Iris pigment epithelial cell (primary cell): ENCODE measurements at regions not wholly inside any gene's neighbourhood (a gene's known extent, or its start where the extent isn't known, plus 50 kb on each side); places are given as distances from the start of the nearest gene placed in this dataset.
A peak's percentile ranks its signal among the peaks of the same experiment; 100 is the strongest.

ENCODE experiments used
- DNase-seq: peaks from one replicate; pipeline ENCODE4 v3.0.0-alpha.2; 2011; ENCODE audit warnings: low read depth

DNA sequence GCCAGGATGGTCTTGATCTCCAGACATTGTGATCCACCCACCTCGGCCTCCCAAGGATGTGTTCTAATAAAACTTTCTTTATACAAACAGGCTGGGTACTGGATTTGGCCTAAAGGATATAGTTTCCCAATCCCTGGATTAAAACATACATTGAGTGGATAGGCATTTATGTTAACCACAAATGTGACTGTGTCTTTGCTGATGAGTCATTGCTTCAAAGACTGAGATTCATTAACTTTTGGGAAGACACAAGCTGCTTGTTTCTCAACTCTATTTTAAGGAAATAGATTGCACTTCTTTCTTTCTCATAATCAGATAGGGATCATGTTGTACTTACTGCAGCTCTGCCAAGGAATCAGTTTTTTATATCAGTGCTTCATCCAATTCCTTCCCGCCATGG, 131.3 kb upstream of the AGA start:
- DNase-seq = peak; percentile 76

DNA sequence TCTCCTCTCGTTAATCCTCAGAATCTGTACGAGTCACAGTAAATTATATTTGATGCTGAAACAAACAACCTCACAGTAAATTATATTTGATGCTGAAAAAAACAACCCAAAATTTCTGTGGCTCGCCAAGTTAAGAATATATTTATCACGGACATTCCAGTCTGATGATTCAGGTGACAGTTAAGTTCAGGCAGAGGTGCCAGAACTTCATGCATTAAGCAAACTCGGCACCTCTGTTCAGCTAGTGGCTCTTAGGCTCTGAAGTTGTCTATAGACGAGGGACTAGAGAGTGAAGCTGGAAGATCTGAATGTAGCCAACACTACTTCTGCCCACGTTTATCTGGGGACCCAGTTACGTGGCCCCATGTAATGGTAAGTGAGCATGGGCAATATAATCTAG, 132.2 kb upstream of the AGA start:
- peak; percentile 10 for DNase-seq

DNA sequence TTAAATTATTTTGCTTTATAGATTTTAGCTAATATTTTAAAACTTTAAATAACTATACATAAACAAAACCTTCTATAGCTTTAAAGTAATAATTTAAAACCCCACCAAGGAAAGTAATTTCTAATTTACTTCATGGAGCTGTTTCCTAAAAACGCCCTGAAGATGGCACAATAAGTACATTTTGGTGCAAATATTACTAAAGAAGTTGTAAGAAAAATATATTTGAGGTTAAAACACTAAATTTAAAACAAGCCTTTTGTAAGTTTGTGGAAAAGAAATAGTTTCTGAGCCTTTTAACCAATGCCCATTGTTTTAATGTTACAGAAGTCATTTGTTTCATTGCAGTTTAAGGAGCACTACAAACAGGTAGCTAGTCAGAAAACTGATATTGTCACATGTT, 137.4 kb upstream of the AGA start:
- no peak for DNase-seq

DNA sequence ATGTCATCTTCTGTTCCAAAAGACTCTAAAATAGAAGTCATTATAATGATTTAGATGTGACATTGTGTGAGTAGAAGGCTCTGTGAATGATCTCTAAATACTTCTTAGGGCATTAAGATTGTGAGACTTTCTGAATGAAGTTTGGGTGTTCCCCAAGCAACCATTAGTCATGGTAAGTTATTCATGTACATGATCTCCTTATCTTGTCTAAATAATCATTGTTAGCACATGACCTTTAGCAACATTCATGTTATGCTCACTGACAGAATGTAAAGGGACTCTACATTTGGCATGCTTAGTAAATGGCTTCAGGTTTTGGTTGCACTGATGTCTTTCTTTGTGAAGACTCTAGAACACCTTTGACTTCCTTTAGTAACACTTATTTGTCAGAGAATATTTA, 140.8 kb upstream of the AGA start:
- DNase-seq = no peak

DNA sequence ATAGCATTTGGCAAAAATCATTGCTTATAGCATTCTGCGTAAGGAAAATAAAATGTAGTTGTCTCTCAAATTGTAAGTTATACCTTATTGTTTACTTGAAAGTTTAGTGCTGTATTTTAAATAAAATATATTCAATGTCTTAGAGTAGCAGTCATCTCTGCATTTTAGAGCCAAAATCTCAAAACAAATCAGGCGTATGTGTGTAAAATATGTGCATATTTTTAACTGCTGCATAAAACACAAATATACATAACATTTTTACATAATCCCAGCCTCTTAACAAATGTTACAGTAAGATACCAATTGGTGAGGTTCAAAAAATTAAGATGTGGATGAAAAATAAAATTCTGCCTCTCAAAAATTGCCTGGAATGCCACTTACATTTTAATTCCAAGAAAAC, 145.8 kb upstream of the AGA start:
- DNase-seq = no peak

DNA sequence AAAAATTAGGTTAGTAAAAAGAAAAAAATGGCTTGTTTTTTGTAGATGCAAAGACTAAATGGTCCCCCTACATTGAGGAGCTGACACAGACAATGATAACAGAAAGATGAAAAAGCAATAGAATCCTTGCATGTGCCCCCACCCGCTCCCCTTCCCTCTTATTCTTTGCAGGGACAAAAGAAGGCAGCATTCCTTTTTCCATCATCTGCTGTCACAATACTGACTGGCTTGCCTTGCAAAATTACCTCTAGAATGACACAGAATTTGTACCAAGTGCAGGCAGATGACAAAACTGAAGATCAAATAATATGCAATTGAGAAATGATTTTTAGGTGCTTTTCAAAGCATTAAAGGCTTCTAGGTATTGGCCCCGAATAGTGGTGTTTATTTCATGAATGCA, 153.1 kb upstream of the AGA start:
- DNase-seq = no peak

DNA sequence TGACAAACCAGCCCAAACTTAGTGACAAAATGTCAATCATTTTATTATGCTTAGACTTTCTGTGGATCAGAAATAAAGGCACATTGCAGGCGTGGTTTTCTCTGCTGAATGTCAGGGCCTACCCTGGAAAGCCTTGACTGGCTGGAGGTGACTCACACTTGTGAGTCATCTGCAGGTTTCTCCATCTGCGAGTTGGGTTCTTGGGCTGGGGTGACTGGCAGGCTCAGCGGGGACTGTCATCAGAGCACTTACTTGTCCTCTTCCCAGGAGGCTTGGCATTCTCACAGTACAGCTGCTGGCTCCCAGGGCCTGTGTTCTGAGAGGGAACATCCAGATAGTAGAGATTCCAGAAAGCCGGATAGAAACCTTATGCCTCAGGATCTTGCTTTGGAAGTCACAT, 153.8 kb upstream of the AGA start:
- DNase-seq = peak; percentile 64

DNA sequence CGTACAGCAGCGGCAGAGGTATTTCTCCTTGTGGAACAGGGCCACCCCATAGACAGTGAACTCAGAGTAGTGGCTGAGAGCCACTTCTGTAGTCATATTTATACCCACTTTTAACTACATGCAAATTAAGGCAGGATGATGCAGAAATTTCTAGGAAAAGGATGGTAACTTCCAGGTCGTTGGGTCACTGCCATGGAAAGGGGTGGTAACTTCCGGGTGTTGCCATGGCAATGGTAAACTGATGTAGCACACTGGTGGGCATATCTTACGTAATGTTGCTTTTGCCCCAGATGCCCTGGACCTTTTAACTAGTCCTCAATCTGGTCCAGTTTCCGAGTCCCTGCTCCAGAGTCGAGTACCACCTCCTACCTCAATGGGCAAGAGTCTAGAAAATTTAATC, 154.8 kb upstream of the AGA start:
- no peak for DNase-seq

DNA sequence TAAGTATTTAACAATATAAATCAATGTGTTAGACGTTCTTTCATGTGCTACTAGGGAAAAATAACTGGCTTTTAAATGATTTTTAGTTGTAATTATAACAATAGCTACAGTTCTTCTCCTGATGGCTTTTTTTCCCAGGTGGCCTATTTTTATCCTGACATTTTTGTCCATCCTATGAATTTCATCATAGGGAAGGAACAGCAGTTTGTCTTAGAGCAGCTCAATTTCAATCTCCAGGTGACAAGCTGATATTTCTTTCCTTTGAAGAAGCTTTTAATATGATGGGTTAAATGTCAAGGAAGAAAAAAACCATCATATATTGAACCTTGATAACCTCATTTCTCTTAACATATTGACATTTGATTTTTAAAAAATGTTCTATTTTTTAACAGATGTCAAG, 163.0 kb upstream of the AGA start:
- no peak for DNase-seq

DNA sequence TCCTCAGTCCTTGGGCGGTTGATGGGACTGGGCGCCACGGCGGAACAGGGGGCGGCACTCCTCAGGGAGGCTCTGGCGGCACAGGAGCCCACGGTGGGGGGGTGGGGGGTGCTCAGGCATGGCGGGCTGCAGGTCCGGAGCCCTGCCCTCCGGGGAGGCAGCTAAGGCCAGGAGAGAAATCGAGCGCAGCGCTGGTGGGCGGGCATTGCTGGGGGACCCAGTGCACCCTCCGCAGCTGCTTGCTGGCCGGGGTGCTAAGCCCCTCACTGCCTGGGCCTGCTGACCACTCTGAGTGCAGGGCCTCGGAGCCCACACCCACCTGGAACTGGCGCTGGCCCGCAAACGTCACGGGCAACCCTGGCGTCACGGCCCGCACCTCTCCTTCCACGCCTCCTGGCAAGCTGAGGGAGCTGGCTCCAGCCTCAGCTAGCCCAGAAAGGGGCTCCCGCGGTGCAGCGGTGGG, 164.9 kb upstream of the AGA start:
- DNase-seq = no peak

DNA sequence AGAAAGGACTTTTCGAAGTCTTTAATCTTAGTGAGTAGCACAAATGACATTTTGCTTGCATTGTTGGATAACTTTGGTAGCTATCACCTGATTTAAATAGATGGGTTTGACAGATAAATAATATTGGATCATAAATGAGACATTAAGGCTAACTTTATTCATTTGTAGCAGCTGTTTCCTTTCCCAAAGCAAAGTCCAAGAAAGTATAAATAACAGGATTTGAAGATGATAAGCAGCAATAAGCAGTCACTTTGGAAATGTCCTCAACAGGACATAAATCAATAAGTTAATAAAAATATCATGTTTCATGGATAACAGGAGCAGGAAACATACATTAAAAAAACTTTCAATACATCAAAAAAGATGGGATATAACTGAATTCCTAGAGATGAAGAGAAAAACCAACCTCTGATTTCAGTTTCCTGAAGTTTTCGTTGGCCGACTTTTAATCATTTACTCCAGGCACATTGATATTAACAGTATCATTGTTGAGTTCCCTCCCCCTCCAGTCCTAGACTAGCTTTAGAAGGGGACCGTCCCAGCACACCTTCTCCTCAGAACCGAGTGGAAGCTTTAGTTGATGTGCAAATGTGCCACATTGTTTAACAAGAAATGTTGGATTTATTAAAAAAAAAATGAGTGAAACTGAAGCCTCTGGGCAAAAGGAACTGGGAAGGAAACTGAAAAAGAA, 169.9 kb upstream of the AGA start:
- no peak for DNase-seq

DNA sequence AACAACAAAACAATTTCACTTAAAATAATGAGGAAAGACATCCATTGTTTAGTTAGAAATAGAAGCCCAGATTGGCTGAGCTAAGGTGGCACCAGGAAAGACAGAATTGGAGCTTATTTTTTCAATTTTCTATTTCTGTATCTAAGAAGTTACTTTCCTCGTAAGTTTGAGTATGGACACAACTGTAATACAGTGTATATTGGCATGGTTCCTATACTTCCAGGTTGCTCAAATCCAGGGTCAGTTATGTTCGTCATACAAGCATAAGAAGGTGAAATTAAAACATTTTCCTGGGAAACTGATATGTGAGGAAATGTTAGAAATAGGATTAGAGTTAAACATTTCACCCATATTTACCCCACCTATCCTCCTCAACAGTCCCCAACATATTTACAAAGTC, 170.4 kb upstream of the AGA start:
- no peak for DNase-seq

DNA sequence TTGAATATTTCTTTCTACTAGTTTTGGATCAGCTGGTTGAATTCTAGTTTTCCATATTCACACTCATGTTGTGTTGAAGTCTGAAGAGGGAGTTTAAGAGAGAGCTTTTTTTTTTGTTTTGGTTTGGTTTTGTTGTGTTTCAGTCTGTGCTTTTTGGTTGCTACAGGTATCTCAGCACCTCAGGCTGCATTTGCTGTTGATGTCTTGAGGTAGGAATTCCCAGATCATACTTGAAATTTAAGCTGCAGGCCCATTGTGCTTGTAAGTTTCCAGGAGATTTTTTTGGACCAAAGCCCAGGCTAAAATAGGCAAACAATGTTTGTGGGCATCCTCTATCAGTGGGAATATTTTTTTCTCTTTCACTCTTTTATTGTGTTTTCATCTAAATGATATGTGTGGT, 190.2 kb upstream of the AGA start:
- peak; percentile 0 for DNase-seq

DNA sequence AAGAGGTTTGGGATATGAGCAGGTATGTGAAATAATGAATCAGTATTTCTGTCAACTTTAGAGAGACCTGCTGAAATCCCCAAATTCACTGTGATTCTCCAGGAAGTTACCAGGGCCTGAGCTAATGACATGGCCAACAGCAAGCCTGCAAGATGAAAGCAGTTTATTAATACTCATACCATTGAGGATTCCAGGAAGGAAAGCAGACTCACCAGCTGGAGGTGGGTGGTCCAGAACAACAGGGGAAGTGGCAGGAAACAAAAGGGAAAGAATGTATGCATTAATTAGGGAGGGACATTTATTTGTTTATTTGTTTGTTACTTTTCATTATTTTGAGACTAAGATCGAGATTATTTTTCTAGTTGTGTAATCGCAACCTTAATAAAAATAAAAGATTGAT, 196.6 kb upstream of the AGA start:
- DNase-seq = no peak

DNA sequence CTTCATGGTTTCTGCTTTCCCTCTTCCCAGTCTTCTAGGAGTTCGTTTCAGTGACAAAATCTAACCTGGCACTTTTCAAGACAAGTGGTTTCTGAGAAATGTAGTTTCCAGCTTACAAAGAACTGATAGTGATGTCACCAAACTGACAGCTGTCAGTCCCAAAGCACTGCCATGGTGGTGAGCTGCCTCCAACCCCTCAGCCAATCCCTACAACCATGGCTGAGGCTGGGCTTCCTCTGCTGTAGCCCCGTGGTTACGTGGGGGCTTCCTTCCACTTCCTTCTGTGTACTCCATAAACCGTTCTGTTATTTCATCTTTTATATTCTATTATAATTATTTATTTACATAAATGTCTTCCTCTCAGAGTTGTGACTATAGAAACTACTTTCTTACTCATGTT, 198.6 kb upstream of the AGA start:
- no peak for DNase-seq

DNA sequence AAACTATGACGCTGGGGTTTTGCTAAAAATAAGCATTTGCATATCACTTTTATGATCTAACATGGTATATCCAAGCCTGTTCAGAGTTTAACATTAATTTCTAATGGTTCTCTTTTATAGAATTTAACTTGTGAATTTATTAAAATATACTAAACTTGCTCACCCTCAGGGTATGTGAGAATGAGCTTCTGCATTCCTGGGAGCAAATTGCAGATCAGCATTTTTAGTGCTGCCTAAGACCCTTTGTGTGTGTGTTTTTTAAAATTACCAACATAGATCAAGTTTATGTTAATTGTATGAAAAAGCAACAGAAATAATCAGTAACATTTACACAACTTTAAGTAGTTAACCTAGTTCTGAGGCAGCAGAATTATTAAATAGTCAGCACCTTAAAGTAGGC, 218.0 kb upstream of the AGA start:
- DNase-seq = no peak

DNA sequence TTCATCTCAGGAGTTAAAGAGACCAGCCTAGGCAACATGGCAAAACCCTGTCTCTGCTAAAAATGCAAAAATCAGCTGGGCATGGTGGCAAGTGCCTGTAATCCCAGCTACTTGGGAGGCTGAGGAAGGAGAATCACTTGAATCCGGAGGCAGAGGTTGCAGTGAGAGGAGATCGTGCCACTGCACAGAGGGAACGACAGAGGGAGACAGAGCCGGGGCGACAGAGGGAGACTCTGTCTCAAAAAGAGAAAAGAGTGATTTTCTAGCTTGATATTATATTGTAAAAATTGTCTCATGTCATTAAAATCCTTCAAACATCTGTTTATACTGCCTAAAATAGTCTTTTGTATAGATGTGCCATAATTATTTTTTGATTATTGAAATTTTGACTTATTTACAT, 225.4 kb upstream of the AGA start:
- no peak for DNase-seq

DNA sequence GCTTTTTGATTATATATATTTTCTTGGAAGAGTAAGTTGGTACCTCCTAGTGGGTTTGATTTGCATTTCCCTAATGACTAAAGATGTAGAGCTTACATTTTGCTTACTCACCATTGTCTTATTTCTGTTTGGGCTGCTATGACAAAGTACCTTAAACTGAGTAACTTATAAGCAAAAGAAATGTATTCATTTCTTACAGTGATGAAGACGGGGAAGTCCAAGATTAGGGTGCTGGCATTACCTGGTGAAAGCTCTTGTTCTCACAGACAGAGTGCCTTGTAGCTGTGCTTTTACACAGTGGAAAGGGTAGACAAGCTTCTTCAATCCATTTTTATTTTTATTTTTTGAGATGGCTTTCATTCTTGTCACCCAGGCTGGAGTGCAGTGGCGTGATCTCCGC, 229.2 kb upstream of the AGA start:
- DNase-seq = no peak

DNA sequence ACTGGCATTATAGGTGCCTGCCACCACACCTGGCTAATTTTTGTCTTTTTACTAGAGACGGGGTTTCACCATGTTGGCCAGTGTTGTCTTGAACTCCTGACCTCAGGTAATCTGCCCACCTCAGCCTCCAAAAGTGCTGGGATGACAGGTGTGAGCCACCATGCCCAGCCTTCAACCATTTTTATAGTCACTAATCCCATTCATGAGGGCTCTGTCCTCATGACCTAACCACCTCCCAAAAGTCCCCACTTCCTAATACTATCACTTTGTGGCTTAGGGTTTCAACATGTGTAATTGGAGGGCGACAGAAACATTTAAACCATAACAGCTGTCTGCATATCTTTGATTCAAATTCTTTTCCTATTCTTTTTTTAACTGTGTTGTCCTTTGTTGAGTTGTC, 229.6 kb upstream of the AGA start:
- no peak for DNase-seq

DNA sequence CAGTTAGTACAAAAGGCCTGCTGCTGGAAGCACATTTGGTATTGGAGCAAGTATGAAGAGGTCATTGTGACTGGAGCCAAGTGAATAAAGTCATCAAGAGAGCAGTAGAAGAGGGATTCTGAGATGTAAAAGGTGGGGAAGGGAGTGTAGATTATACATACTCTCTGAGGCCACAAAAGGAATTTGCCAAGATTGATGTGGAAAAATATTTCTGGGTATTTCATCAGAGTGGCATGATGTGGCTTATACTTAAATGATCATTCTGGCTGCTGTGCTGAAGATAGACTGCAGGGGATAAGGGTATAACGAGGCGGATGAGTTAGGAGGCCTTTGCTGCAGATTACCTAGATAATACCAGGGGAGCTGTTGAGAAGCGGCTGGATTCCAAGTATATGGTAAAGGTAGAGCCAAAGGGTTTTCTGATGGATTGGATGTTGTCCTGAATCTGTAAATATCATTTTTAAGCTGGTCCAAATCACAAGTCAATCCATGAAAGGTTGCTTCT, 231.8 kb upstream of the AGA start:
- DNase-seq = no peak

DNA sequence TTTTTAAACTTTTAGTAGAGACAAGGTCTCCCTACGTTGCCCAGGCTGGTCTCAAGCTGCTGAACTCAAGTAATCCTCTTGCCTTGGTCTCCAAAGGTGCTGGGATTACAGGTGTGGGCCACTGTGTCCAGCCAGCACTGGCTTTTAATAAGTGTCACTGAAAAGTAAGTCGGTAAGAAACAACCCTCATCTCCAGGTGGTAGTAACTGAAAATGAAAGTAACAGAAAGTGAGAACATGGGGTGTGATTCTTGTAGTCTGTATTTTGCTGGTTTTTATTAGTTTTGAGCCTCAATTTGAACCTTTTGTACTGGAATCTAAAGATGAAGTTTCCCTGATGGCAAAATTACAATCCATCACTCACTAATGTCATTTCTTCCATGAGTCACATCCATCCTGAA, 238.1 kb upstream of the AGA start:
- DNase-seq = no peak

DNA sequence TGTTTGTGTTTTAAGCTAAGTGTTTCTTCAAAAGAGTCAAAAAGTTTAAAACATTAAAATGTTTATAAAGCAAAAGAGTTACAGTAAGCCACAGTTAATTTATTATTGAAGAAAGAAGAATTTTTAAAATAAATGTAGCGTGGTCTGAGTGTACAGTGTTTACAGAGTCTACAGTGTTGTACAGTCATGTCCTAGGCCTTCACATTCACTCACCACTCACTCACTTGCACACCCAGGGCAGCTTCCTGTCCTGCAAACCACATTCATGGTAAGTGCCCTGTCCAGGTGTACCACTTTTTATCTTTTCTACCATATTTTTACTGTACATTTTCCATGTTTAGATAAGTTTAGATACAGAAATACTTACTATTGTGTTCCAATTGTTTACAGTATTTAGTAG, 239.7 kb upstream of the AGA start:
- DNase-seq = no peak

DNA sequence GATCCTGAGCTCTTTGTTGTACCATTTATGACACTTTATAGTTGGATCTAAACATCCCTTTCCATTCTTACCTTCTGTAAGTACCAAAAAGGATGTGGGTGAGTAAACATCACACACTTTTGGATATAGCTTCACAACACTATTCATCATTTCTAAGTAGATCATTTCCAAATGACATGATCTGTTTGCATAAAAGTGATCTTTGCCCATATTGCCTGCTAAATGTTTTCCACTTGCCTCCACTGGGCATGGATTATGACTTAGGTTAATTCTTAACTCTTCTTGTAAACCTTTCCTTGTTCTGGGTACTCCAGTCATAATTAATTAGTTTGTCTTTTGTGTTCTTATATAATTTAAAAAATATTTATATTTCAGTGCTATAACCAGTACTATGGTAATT, 244.9 kb upstream of the AGA start:
- DNase-seq = no peak

DNA sequence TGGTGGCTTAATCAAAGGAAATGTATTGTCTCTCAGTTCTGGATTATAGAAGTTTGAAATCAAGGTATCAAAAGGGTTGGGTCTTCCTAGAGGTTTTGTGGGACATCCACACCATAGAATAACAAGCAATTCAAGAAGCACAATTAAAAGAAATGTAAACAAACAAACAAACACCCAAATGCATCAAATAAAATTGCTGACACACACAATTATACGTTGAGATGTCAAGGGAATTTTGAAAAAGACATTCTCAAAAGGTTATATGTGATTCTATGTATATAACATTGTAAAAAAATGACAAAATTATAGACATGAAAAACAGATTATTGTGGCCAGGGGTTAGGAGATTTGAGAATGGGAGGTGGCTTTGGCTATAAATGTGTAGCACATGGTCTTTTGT, 250.7 kb upstream of the AGA start:
- no peak for DNase-seq
